ENCODE measurements at regions not wholly inside any gene's neighbourhood (a gene's known extent, or its start where the extent isn't known, plus 50 kb on each side); places are given as distances from the start of the nearest gene placed in this dataset.

- DNase-seq, result no peak
- Histone ChIP-seq H3K36me3 (no peaks in the 10 kb centered on the region), H3K27me3 (no peaks in the 10 kb centered on the region), H3K9me3 (no peaks in the 10 kb centered on the region), H3K4me3 (no peak overlapping the region), H3K4me1 (ENCODE audit: insufficient read depth) (no peaks in the 10 kb centered on the region), H3K27ac (no peak overlapping the region)
- TF ChIP-seq POLR2A (IDR thresholded peaks at IDR 0.05) (no peak), CTCF (IDR thresholded peaks at IDR 0.05) (no peak), EP300 (IDR thresholded peaks at IDR 0.05) (no peak)
- intact Hi-C loops (cut with DNase I), result loop anchor here in 1 of 4 donors (5.0 kb wide), 1 partner anchor 254 kb away; no protein-coding TSS in a partner anchor
- WGBS, 3 donors, result 86 to 91% (median 86%) methylated on average over 3 of the region's 3 CpGs
Measured at GRCh38 chr2:23153484-23153883, 231.5 kb upstream of the KLHL29 start.

- H3K27me3 ChIP-seq, result no peaks in the 10 kb centered on the region
- H3K9me3 ChIP-seq, result no peaks in the 10 kb centered on the region
- no peak for TF ChIP-seq EP300 (IDR thresholded peaks at IDR 0.05)
- no peak for TF ChIP-seq POLR2A (IDR thresholded peaks at IDR 0.05)
- no peak for TF ChIP-seq CTCF (IDR thresholded peaks at IDR 0.05)
- H3K4me3 ChIP-seq, result no peak overlapping the region
- H3K27ac ChIP-seq, result no peak overlapping the region
- no peak for DNase-seq
- H3K36me3 ChIP-seq, result no peaks in the 10 kb centered on the region
- H3K4me1 ChIP-seq (ENCODE audit: insufficient read depth), result no peaks in the 10 kb centered on the region
- intact Hi-C loops (cut with DNase I), result no loop called here
- WGBS, 3 donors, result 87 to 94% (median 89%) methylated on average over 4 of the region's 4 CpGs
Measured at GRCh38 chr2:23155022-23155421, 230.0 kb upstream of the KLHL29 start.

- intact Hi-C loops (cut with DNase I), result no loop called here
- TF ChIP-seq EP300 (IDR thresholded peaks at IDR 0.05) (no peak), POLR2A (IDR thresholded peaks at IDR 0.05) (no peak), CTCF (IDR thresholded peaks at IDR 0.05) (no peak)
- Histone ChIP-seq H3K4me1 (ENCODE audit: insufficient read depth) (no peaks in the 10 kb centered on the region), H3K9me3 (no peaks in the 10 kb centered on the region), H3K27me3 (no peaks in the 10 kb centered on the region), H3K36me3 (no peaks in the 10 kb centered on the region), H3K4me3 (no peak overlapping the region), H3K27ac (no peak overlapping the region)
- no peak for DNase-seq
Measured at GRCh38 chr2:23157812-23158211, 227.2 kb upstream of the KLHL29 start.

- Histone ChIP-seq H3K4me1 (ENCODE audit: insufficient read depth) (no peaks in the 10 kb centered on the region), H3K36me3 (no peaks in the 10 kb centered on the region), H3K27me3 (no peaks in the 10 kb centered on the region), H3K4me3 (no peak overlapping the region), H3K27ac (no peak overlapping the region), H3K9me3 (no peaks in the 10 kb centered on the region)
- DNase-seq, result no peak
- WGBS, 3 donors, result 56 to 73% (median 69%) methylated on average over 2 of the region's 2 CpGs
- TF ChIP-seq POLR2A (IDR thresholded peaks at IDR 0.05) (no peak), EP300 (IDR thresholded peaks at IDR 0.05) (no peak), CTCF (IDR thresholded peaks at IDR 0.05) (no peak)
- intact Hi-C loops (cut with DNase I), result no loop called here
Measured at GRCh38 chr2:23158306-23158705, 226.7 kb upstream of the KLHL29 start.

Data from ovary (tissue), 7 donors.